ENCODE measurements at regions not wholly inside any gene's neighbourhood (a gene's known extent, or its start where the extent isn't known, plus 50 kb on each side); places are given as distances from the start of the nearest gene placed in this dataset.

DNA sequence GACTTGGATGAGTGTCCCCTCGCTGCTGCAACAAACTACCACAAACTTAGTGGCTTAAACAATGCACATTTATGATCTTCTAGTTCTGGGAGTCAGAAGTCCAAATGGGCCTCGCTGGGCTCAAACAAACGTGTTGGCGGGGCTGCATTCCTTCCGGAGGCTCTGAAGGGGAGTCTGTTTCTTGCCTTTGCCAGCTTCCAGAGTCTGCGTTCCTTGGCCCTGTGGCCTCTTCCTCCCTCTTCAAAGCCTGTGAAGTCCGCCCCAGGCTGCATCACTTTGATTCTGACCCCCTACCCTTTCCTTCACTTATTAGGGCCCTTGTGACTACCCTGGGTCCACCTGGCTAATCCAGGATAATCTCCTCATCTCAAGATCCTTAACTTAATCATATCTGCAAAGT lies 80.3 kb upstream of the NECTIN1 start:
- no peak overlapping the region for H3K27ac ChIP-seq (ENCODE audit: insufficient read depth, low read depth, low read length)
- no peaks in the 10 kb centered on the region for H4K20me1 ChIP-seq (replicated peaks; ENCODE audit: control insufficient read depth, extremely low read depth, insufficient read depth, low read length)
- TF ChIP-seq POLR2AphosphoS5 (IDR thresholded peaks at IDR 0.05; ENCODE audit: insufficient read depth, low read depth, low read length) = no peak
- TF ChIP-seq, protein P1, sequence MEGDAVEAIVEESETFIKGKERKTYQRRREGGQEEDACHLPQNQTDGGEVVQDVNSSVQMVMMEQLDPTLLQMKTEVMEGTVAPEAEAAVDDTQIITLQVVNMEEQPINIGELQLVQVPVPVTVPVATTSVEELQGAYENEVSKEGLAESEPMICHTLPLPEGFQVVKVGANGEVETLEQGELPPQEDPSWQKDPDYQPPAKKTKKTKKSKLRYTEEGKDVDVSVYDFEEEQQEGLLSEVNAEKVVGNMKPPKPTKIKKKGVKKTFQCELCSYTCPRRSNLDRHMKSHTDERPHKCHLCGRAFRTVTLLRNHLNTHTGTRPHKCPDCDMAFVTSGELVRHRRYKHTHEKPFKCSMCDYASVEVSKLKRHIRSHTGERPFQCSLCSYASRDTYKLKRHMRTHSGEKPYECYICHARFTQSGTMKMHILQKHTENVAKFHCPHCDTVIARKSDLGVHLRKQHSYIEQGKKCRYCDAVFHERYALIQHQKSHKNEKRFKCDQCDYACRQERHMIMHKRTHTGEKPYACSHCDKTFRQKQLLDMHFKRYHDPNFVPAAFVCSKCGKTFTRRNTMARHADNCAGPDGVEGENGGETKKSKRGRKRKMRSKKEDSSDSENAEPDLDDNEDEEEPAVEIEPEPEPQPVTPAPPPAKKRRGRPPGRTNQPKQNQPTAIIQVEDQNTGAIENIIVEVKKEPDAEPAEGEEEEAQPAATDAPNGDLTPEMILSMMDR (IDR thresholded peaks at IDR 0.05; ENCODE audit: extremely low read depth in 1 of 2, insufficient read depth in 1 of 2, low read depth in 1 of 2, low read length in 2 of 2) = no peak
- no peak for TF ChIP-seq EZH2 (IDR thresholded peaks at IDR 0.05; ENCODE audit: borderline replicate concordance, low read depth, low read length, severe bottlenecking)
- TF ChIP-seq MYC (IDR thresholded peaks at IDR 0.05; ENCODE audit: low read depth, low read length) = no peak
- no peak for TF ChIP-seq POLR2A (IDR thresholded peaks at IDR 0.05; ENCODE audit: low read depth, low read length)
- TF ChIP-seq, protein P2, sequence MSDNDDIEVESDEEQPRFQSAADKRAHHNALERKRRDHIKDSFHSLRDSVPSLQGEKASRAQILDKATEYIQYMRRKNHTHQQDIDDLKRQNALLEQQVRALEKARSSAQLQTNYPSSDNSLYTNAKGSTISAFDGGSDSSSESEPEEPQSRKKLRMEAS (IDR thresholded peaks at IDR 0.05; ENCODE audit: insufficient read depth, insufficient read length) = no peak
- no peak for TF ChIP-seq JUN (IDR thresholded peaks at IDR 0.05; ENCODE audit: borderline replicate concordance, insufficient read depth, insufficient read length, low read depth)
- no peak for TF ChIP-seq GATA2 (IDR thresholded peaks at IDR 0.05; ENCODE audit: insufficient read depth, insufficient read length, low read depth, low read length)
- no peak for TF ChIP-seq FOS (IDR thresholded peaks at IDR 0.05; ENCODE audit: borderline replicate concordance, insufficient read depth, low read length)
- POLR2A ChIA-PET = no interaction called here
- H3K9me3 ChIP-seq (replicated peaks; ENCODE audit: control insufficient read depth, insufficient read depth, low read length) = no peaks in the 10 kb centered on the region
- no peaks in the 10 kb centered on the region for H3K9me1 ChIP-seq (replicated peaks; ENCODE audit: control insufficient read depth, extremely low read depth, insufficient read depth, low read length)
- H3K36me3 ChIP-seq (ENCODE audit: control insufficient read depth in 2 of 2, extremely low read depth in 1 of 2, insufficient read depth in 2 of 2, low read length in 2 of 2) = no peaks in the 10 kb centered on the region
- BruUV-seq (replicated peaks) = no TSS peak
- no peak overlapping the region for H3K9ac ChIP-seq (replicated peaks; ENCODE audit: extremely low read depth, insufficient read depth, low read length)
- CTCF ChIA-PET = no interaction called here
- H3K4me2 ChIP-seq (ENCODE audit: insufficient read depth, low read length) = no peak overlapping the region
- H3K79me2 ChIP-seq (ENCODE audit: control insufficient read depth, insufficient read depth, low read length) = no peaks in the 10 kb centered on the region
- FAIRE-seq (no peak), DNase-seq (ENCODE audit: low read depth, low spot score) (no peak)
- intact Hi-C loops (cut with micrococcal nuclease) (no loop called here), dilution Hi-C loops (cut with MboI; ENCODE audit: extremely low pct_ligation_motif_present, low sequenced_read_pairs) (no loop called here)
- H3K4me1 ChIP-seq (ENCODE audit: control insufficient read depth, extremely low read depth, insufficient read depth, low read length) = no peaks in the 10 kb centered on the region
- H2AFZ ChIP-seq (ENCODE audit: low read depth, low read length) = no peak overlapping the region
- H3K4me3 ChIP-seq (replicated peaks in 1 of 3; ENCODE audit: insufficient read depth in 1 of 3, low read depth in 1 of 3, low read length in 3 of 3) = no peak overlapping the region
- no peaks in the 10 kb centered on the region for H3K27me3 ChIP-seq (ENCODE audit: control insufficient read depth in 2 of 2, insufficient read depth in 2 of 2, low read length in 2 of 2)

Measured in endothelial cell of umbilical vein (primary cell).